HepG2 (cell line): ENCODE measurements at regions not wholly inside any gene's neighbourhood (a gene's known extent, or its start where the extent isn't known, plus 50 kb on each side); places are given as distances from the start of the nearest gene placed in this dataset.

ENCODE experiments used
- ATAC-seq: fragments of 200-7000 bp; cut with Tn5 transposase; 3 replicates; pipeline ENCODE4 v1.9.1; 2020; ENCODE audit warnings: mild to moderate bottlenecking, moderate library complexity
- BruUV-seq: library from RNA; stranded (reverse); fragments of 400-500 nt; replicated peaks from 2 replicates; lab custom pipeline; 2021; lab: Mats Ljungman, UMichigan
- CTCF ChIA-PET: fragments of 300-600 bp; formaldehyde crosslinking; extraction: SDS; loops from one replicate; lab custom pipeline; 2021; ENCODE audit warnings: low total read pairs, inconsistent platforms, low intra/inter-chr PET ratio; lab: Yijun Ruan, JAX
- POLR2A ChIA-PET: fragments of 350-600 bp; sonication (Branson Sonifier 250); formaldehyde crosslinking; loops from one replicate; lab custom pipeline; 2020; ENCODE audit warnings: antibody characterized with exemption, inconsistent platforms; lab: Yijun Ruan, JAX
- DNase-seq: peaks from one replicate; pipeline ENCODE4 v3.0.0-alpha.2; 2015; ENCODE audit warnings: low spot score
- FAIRE-seq: peaks from 3 replicates; lab custom pipeline; 2011; peaks lifted over from hg19 to GRCh38; lab: Jason Lieb, UNC
- H2AFZ ChIP-seq: one replicate; pipeline ENCODE4 v1.6.1; 2011; ENCODE audit warnings: low read length, inconsistent platforms
- H3K27ac ChIP-seq: fragments of 300-600 bp; 3 replicates; pipeline ENCODE4 v1.8.0; 2011; ENCODE audit warnings: mixed run types, mild to moderate bottlenecking, mixed read lengths, low read length, inconsistent platforms; ENCODE audit not compliant: insufficient read depth; ENCODE audit errors: extremely low read length
- H3K27me3 ChIP-seq, 2 experiments: fragments of 200-600 bp in 1 of 2; 2 replicates in 1 of 2; 3 replicates in 1 of 2; pipeline versions ENCODE4 v1.6.0 to v1.8.0; 2011; ENCODE audit warnings: low read length in 2 of 2, mild to moderate bottlenecking in 2 of 2, moderate library complexity in 2 of 2, inconsistent platforms in 1 of 2; ENCODE audit not compliant: insufficient read depth in 2 of 2, control insufficient read depth in 1 of 2
- H3K36me3 ChIP-seq, 2 experiments: fragments of 200-600 bp in 1 of 2; replicated peaks in 1 of 2; 2 replicates in 1 of 2; 3 replicates in 1 of 2; pipeline versions ENCODE4 v1.5.1 to v1.8.0; 2011; ENCODE audit warnings: low read length in 2 of 2, inconsistent platforms in 1 of 2; ENCODE audit not compliant: insufficient read depth in 2 of 2, control insufficient read depth in 1 of 2
- H3K4me1 ChIP-seq: 2 replicates; pipeline ENCODE4 v1.5.1; 2012; ENCODE audit warnings: low read length, inconsistent platforms; ENCODE audit not compliant: insufficient read depth
- H3K4me2 ChIP-seq: 2 replicates; pipeline ENCODE4 v1.6.0; 2011; ENCODE audit warnings: low read depth, low read length, inconsistent platforms
- H3K4me3 ChIP-seq, 3 experiments: fragments of 200-600 bp in 1 of 3; sonication (generic), shearing (Covaris generic) in 1 of 3; replicated peaks in 1 of 3; 2 replicates each; pipeline ENCODE4 v1.5.1; 2011 to 2016; ENCODE audit warnings: low read length in 3 of 3, inconsistent platforms in 2 of 3, low read depth in 2 of 3, mild to moderate bottlenecking in 2 of 3, control low read depth in 1 of 3, mixed read lengths in 1 of 3; ENCODE audit not compliant: insufficient read depth in 1 of 3
- H3K79me2 ChIP-seq: one replicate; pipeline ENCODE4 v1.6.1; 2011; ENCODE audit warnings: low read length, inconsistent platforms; ENCODE audit not compliant: insufficient read depth
- H3K9ac ChIP-seq: 2 replicates; pipeline ENCODE4 v1.6.0; 2011; ENCODE audit warnings: mild to moderate bottlenecking, low read depth, low read length, inconsistent platforms; ENCODE audit not compliant: insufficient read depth
- H3K9me3 ChIP-seq: 2 replicates; pipeline ENCODE4 v1.5.1; 2012; ENCODE audit warnings: mild to moderate bottlenecking, low read length
- H4K20me1 ChIP-seq: 2 replicates; pipeline ENCODE4 v1.6.0; 2011; ENCODE audit warnings: inconsistent platforms, mild to moderate bottlenecking, low read length, moderate library complexity; ENCODE audit not compliant: insufficient read depth
- DPF2 ChIP-seq: sonication (generic); formaldehyde crosslinking; IDR thresholded peaks from 2 replicates; pipeline ENCODE4 v1.4.0; 2020; ENCODE audit warnings: mild to moderate bottlenecking, low read depth, missing genetic modification reagents, borderline replicate concordance
- JUND ChIP-seq: sonication (generic); formaldehyde crosslinking; IDR thresholded peaks from 2 replicates; pipeline ENCODE4 v1.8.0; 2022; ENCODE audit warnings: mild to moderate bottlenecking, missing genetic modification reagents
- KLF15 ChIP-seq: sonication (generic); formaldehyde crosslinking; IDR thresholded peaks from 2 replicates; pipeline ENCODE4 v1.8.1; 2023; ENCODE audit warnings: borderline replicate concordance, mild to moderate bottlenecking, inconsistent platforms, missing genetic modification reagents, mixed read lengths
- KLF9 ChIP-seq: IDR thresholded peaks from 2 replicates; pipeline ENCODE4 v1.6.1; 2016; ENCODE audit warnings: low read depth
- PBX3 ChIP-seq: sonication (generic); formaldehyde crosslinking; IDR thresholded peaks from 2 replicates; pipeline ENCODE4 v1.8.1; 2023; ENCODE audit warnings: missing genetic modification reagents, inconsistent platforms, borderline replicate concordance
- RARG ChIP-seq: sonication (generic); formaldehyde crosslinking; IDR thresholded peaks from 2 replicates; pipeline ENCODE4 v1.4.0; 2020; ENCODE audit warnings: low read depth, mild to moderate bottlenecking, missing genetic modification reagents
- ZNF205 ChIP-seq: IDR thresholded peaks from 2 replicates; pipeline ENCODE4 v1.6.1; 2018; ENCODE audit warnings: missing biosample characterization, missing genetic modification reagents
- ZNF331 ChIP-seq: sonication (generic); formaldehyde crosslinking; IDR thresholded peaks from 2 replicates; pipeline ENCODE4 v1.4.0; 2020; ENCODE audit warnings: missing genetic modification reagents
- ZNF530 ChIP-seq: sonication (generic); formaldehyde crosslinking; IDR thresholded peaks from 2 replicates; pipeline ENCODE4 v1.5.0; 2020; ENCODE audit warnings: low read depth, mild to moderate bottlenecking, missing genetic modification reagents
- ZNF598 ChIP-seq: sonication (generic); formaldehyde crosslinking; IDR thresholded peaks from 2 replicates; pipeline ENCODE4 v1.5.1; 2020; ENCODE audit warnings: mild to moderate bottlenecking, missing genetic modification reagents, borderline replicate concordance
- WGBS: methylation state at CpG from one replicate; pipeline ENCODE4 v1.1.6; 2017; ENCODE audit warnings: low lambda C conversion rate; 5-methylcytosine and 5-hydroxymethylcytosine counted together
- in situ Hi-C: cut with HindIII; loops from 2 replicates; pipeline ENCODE4 v1.10.0; 2017; ENCODE audit warnings: low pct_unique_long_range_greater_than_20kb; ENCODE audit not compliant: extremely low pct_ligation_motif_present
- intact Hi-C: fragments of 100-400 bp; cut with micrococcal nuclease; formaldehyde crosslinking; loops from one replicate; pipeline ENCODE4 v1.10.0; 2022; ENCODE audit not compliant: unreplicated experiment
- TF ChIP-seq, protein P1 (sequence below): sonication (generic); formaldehyde crosslinking; IDR thresholded peaks from 2 replicates; pipeline ENCODE4 v1.8.0; 2022; ENCODE audit warnings: missing genetic modification reagents, mild to moderate bottlenecking, borderline replicate concordance
- TF ChIP-seq, protein P2 (sequence below): sonication (generic); formaldehyde crosslinking; IDR thresholded peaks from 2 replicates; pipeline ENCODE4 v1.4.0; 2020; ENCODE audit warnings: mild to moderate bottlenecking, missing genetic modification reagents

DNA sequence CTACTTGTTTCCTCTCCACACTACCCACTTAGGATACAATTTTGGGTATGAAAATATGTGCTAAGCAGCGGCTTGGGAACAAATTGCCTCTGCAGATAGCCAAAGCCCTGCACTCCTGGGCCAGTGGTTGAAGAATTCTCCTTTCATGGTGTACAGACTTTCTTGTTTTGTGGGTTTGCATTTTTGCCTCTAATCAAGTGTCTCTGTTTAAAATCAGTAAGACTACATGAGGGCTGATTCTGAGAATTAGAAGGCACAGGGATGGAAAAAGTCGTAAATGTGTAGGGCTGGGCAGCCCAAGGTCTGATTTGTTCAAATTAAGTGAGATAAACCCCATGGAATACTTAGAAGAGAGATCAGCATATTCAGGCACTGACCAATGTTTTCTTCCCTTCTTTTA is 103.7 kb upstream of the CD180 start:
- ChIA-PET POLR2A (no interaction called here), CTCF (no interaction called here)
- 0% methylated on average over 2 of the region's 2 CpGs for WGBS

DNA sequence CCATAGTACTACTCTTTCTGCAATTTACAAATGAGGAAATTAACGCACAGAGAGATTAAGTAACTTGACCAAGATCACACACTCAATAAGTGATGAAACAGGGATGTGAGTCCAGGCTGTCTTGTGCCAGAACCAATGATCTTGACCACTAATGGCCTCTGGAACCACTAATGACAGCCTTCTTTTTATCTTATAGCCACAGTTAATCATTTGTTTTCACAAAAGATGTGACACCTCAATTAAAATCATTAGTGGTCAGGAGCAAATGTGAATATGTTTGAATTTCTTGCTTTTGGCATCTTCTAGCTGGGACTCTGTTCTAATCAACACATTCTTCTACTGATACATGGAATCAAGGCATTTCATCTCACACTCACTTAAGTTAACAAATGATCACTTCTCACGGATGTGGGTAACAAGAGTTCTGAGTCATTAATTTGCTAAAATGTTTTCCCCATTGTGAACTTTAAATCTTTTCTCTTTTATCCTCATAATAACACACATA is 102.7 kb upstream of the CD180 start:
- TF ChIP-seq PBX3 (CRISPR knock-in tag) (no peak), ZNF331 (CRISPR knock-in tag) (no peak), ZNF205 (no peak), RARG (CRISPR knock-in tag) (no peak), DPF2 (CRISPR knock-in tag) (no peak), ZNF598 (no peak), ZNF530 (CRISPR knock-in tag) (no peak), JUND (CRISPR knock-in tag) (no peak), KLF9 (no peak)
- TF ChIP-seq, protein P1, sequence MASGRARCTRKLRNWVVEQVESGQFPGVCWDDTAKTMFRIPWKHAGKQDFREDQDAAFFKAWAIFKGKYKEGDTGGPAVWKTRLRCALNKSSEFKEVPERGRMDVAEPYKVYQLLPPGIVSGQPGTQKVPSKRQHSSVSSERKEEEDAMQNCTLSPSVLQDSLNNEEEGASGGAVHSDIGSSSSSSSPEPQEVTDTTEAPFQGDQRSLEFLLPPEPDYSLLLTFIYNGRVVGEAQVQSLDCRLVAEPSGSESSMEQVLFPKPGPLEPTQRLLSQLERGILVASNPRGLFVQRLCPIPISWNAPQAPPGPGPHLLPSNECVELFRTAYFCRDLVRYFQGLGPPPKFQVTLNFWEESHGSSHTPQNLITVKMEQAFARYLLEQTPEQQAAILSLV (CRISPR knock-in tag): no peak
- TF ChIP-seq, protein P2, sequence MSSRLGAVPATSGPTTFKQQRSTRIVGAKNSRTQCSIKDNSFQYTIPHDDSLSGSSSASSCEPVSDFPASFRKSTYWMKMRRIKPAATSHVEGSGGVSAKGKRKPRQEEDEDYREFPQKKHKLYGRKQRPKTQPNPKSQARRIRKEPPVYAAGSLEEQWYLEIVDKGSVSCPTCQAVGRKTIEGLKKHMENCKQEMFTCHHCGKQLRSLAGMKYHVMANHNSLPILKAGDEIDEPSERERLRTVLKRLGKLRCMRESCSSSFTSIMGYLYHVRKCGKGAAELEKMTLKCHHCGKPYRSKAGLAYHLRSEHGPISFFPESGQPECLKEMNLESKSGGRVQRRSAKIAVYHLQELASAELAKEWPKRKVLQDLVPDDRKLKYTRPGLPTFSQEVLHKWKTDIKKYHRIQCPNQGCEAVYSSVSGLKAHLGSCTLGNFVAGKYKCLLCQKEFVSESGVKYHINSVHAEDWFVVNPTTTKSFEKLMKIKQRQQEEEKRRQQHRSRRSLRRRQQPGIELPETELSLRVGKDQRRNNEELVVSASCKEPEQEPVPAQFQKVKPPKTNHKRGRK: no peak
- TF ChIP-seq, all 625 proteins: peak for 0
- no peak for FAIRE-seq
- Histone ChIP-seq H3K27ac (no peak overlapping the region), H3K9ac (no peak overlapping the region), H3K4me2 (no peak overlapping the region), H4K20me1 (no peaks in the 10 kb centered on the region), H3K4me1 (no peaks in the 10 kb centered on the region), H3K36me3 (no peaks in the 10 kb centered on the region), H3K27me3 (no peaks in the 10 kb centered on the region; a peak in 1 of 5 replicates), H3K79me2 (no peaks in the 10 kb centered on the region), H3K4me3 (no peak overlapping the region), H3K9me3 (no peaks in the 10 kb centered on the region), H2AFZ (no peak overlapping the region)
- in situ Hi-C loops: no loop called here
- BruUV-seq: no TSS peak
- no peak for DNase-seq
- ChIA-PET CTCF (no interaction called here), POLR2A (no interaction called here)
- no peak for ATAC-seq
- intact Hi-C loops: no loop called here
- 66% methylated on average over 2 of the region's 2 CpGs for WGBS

More for the DNA sequence above, 103.7 kb upstream of the CD180 start:
- H3K79me2 ChIP-seq: no peaks in the 10 kb centered on the region
- H4K20me1 ChIP-seq: no peaks in the 10 kb centered on the region
- no peak overlapping the region for H2AFZ ChIP-seq
- no peaks in the 10 kb centered on the region for H3K36me3 ChIP-seq
- FAIRE-seq (no peak), ATAC-seq (no peak), DNase-seq (no peak)
- intact Hi-C loops: no loop called here
- no peak overlapping the region for H3K27ac ChIP-seq
- no peak overlapping the region for H3K4me2 ChIP-seq
- no peaks in the 10 kb centered on the region for H3K9me3 ChIP-seq
- no peak for TF ChIP-seq KLF15 (CRISPR knock-in tag)
- in situ Hi-C loops: no loop called here
- H3K4me1 ChIP-seq: no peaks in the 10 kb centered on the region
- H3K27me3 ChIP-seq: no peaks in the 10 kb centered on the region; a peak in 1 of 5 replicates
- H3K9ac ChIP-seq: no peak overlapping the region
- no TSS peak for BruUV-seq
- no peak overlapping the region for H3K4me3 ChIP-seq
